Endothelial cell (in vitro differentiated cells): ENCODE measurements at regions not wholly inside any gene's neighbourhood (a gene's known extent, or its start where the extent isn't known, plus 50 kb on each side); places are given as distances from the start of the nearest gene placed in this dataset.
A peak's percentile ranks its signal among the peaks of the same experiment; 100 is the strongest.

Experiments
- DNase-seq: peaks from one replicate; pipeline ENCODE4 v3.0.0; 2021; ENCODE audit warnings: low spot score
- H3K27ac Mint-ChIP-seq: one replicate; pipeline ENCODE4 v1.8.0; 2021; ENCODE audit warnings: mixed read lengths, inconsistent platforms; ENCODE audit not compliant: unreplicated experiment
- H3K27me3 Mint-ChIP-seq: one replicate; pipeline ENCODE4 v1.8.0; 2021; ENCODE audit warnings: mild to moderate bottlenecking, moderate library complexity, mixed read lengths, inconsistent platforms; ENCODE audit not compliant: unreplicated experiment
- H3K36me3 Mint-ChIP-seq: one replicate; pipeline ENCODE4 v1.8.0; 2021; ENCODE audit warnings: mild to moderate bottlenecking, low read depth, mixed read lengths, inconsistent platforms; ENCODE audit not compliant: unreplicated experiment
- H3K4me1 Mint-ChIP-seq: one replicate; pipeline ENCODE4 v1.8.0; 2021; ENCODE audit warnings: mild to moderate bottlenecking, mixed read lengths, inconsistent platforms; ENCODE audit not compliant: unreplicated experiment
- H3K4me3 Mint-ChIP-seq: one replicate; pipeline ENCODE4 v1.8.0; 2021; ENCODE audit warnings: mild to moderate bottlenecking, mixed read lengths, inconsistent platforms; ENCODE audit not compliant: unreplicated experiment
- H3K9me3 Mint-ChIP-seq: one replicate; pipeline ENCODE4 v1.8.0; 2021; ENCODE audit warnings: mixed read lengths, inconsistent platforms; ENCODE audit not compliant: unreplicated experiment
- TF ChIP-seq, protein P1 (sequence below): fragments of 200-600 bp; sonication (generic); IDR thresholded peaks from one replicate; pipeline ENCODE4 v1.5.0; 2021; ENCODE audit warnings: antibody characterized with exemption; ENCODE audit not compliant: unreplicated experiment

- peaks cover 5% of the 10 kb centered on the region for H3K36me3 Mint-ChIP-seq
- H3K27ac Mint-ChIP-seq, result no peak overlapping the region
- H3K27me3 Mint-ChIP-seq, result peaks cover 14% of the 10 kb centered on the region
- H3K4me1 Mint-ChIP-seq, result peaks cover 41% of the 10 kb centered on the region
- TF ChIP-seq, protein P1, sequence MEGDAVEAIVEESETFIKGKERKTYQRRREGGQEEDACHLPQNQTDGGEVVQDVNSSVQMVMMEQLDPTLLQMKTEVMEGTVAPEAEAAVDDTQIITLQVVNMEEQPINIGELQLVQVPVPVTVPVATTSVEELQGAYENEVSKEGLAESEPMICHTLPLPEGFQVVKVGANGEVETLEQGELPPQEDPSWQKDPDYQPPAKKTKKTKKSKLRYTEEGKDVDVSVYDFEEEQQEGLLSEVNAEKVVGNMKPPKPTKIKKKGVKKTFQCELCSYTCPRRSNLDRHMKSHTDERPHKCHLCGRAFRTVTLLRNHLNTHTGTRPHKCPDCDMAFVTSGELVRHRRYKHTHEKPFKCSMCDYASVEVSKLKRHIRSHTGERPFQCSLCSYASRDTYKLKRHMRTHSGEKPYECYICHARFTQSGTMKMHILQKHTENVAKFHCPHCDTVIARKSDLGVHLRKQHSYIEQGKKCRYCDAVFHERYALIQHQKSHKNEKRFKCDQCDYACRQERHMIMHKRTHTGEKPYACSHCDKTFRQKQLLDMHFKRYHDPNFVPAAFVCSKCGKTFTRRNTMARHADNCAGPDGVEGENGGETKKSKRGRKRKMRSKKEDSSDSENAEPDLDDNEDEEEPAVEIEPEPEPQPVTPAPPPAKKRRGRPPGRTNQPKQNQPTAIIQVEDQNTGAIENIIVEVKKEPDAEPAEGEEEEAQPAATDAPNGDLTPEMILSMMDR, result no peak
- H3K9me3 Mint-ChIP-seq, result no peaks in the 10 kb centered on the region
- H3K4me3 Mint-ChIP-seq, result no peak overlapping the region
- DNase-seq, result no peak
These were observed 259.8 kb downstream of the LOXHD1 start for GRCh38 chr18:46397174-46397573.

GRCh38 chr18:46398005-46398404, 259.0 kb downstream of the LOXHD1 start:
- Mint-ChIP-seq H3K4me3 (peak overlapping the region; percentile 19), H3K27ac (no peak overlapping the region), H3K36me3 (peaks cover 5% of the 10 kb centered on the region), H3K9me3 (no peaks in the 10 kb centered on the region), H3K27me3 (peaks cover 14% of the 10 kb centered on the region), H3K4me1 (peaks cover 38% of the 10 kb centered on the region)
- TF ChIP-seq, protein P1, result no peak
- no peak for DNase-seq

DNA sequence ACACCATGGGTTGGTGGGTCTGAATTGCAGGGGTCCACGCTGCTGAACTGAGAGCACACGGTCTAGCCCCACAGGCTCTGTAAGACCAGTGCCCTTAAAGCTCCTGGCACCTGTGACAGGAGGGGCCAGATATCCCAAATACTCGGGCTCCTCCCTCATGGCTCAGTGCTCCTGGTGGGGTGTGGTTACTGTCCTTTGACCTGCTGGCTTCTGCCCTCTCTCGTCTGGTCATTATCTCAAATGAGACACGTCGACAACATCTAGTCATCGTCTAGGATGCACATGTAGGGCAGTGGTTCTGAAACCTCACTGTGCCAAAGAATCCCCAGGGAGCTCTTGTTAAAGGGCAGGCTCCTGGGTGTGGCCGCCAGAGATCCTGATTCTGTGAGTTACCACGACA, 258.4 kb downstream of the LOXHD1 start:
- H3K36me3 Mint-ChIP-seq, result peaks cover 5% of the 10 kb centered on the region
- H3K27ac Mint-ChIP-seq, result no peak overlapping the region
- no peaks in the 10 kb centered on the region for H3K9me3 Mint-ChIP-seq
- TF ChIP-seq, protein P1, result no peak
- H3K27me3 Mint-ChIP-seq, result peaks cover 16% of the 10 kb centered on the region
- no peak for DNase-seq
- H3K4me1 Mint-ChIP-seq, result peaks cover 35% of the 10 kb centered on the region
- H3K4me3 Mint-ChIP-seq, result no peak overlapping the region

- no peaks in the 10 kb centered on the region for H3K9me3 Mint-ChIP-seq
- H3K4me3 Mint-ChIP-seq, result peak overlapping the region; percentile 31
- TF ChIP-seq, protein P1, result no peak
- DNase-seq, result no peak
- peak overlapping the region; percentile 41 for H3K27ac Mint-ChIP-seq
- H3K4me1 Mint-ChIP-seq, result peaks cover 29% of the 10 kb centered on the region
- peaks cover 5% of the 10 kb centered on the region for H3K36me3 Mint-ChIP-seq
- H3K27me3 Mint-ChIP-seq, result peaks cover 18% of the 10 kb centered on the region
These were observed 257.7 kb downstream of the LOXHD1 start for GRCh38 chr18:46399303-46399702.

DNA sequence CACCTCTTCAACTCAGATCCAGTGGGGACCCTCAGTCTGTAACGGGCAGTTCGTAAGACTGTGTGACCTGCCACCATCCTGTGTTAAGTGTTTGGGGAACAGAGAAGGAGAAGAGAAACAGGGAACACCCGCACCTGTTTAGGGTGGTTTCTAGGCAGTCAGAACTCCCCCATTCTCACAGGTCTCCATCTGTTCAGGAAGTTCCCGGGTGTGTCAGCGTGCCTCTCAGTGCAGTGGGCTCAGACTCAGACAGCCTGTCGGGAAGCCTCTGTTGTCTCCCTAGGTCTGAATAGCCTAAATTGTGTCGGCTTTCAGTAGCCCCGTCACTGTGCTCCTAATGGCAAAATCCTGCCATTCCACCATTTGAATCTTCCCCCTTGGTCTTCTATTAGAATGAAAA, 256.6 kb downstream of the LOXHD1 start:
- TF ChIP-seq, protein P1, result no peak
- Mint-ChIP-seq H3K27ac (no peak overlapping the region), H3K27me3 (peaks cover 19% of the 10 kb centered on the region), H3K4me1 (peaks cover 19% of the 10 kb centered on the region), H3K4me3 (no peak overlapping the region), H3K9me3 (no peaks in the 10 kb centered on the region), H3K36me3 (peaks cover 5% of the 10 kb centered on the region)
- DNase-seq, result no peak
